IMR-90 (cell line): ENCODE measurements at regions not wholly inside any gene's neighbourhood (a gene's known extent, or its start where the extent isn't known, plus 50 kb on each side); places are given as distances from the start of the nearest gene placed in this dataset.

ENCODE experiments used
- ATAC-seq: fragments of 200-7000 bp; cut with Tn5 transposase; 2 replicates; pipeline ENCODE4 v1.9.1; 2020; ENCODE audit warnings: low read depth, mild to moderate bottlenecking, moderate library complexity
- BruUV-seq: library from RNA; stranded (reverse); fragments of 400-500 nt; replicated peaks from 2 replicates; lab custom pipeline; 2021; lab: Mats Ljungman, UMichigan
- CTCF ChIA-PET: fragments of 300-600 bp; formaldehyde crosslinking; extraction: SDS; loops from one replicate; lab custom pipeline; 2021; ENCODE audit warnings: antibody characterized with exemption; lab: Yijun Ruan, JAX
- POLR2A ChIA-PET: fragments of 300-600 bp; sonication (Branson Sonifier 250); formaldehyde crosslinking; loops from one replicate; lab custom pipeline; 2022; ENCODE audit warnings: antibody characterized with exemption; ENCODE audit not compliant: unreplicated experiment; lab: Charles Lee
- DNase-seq: peaks from one replicate; pipeline ENCODE4 v3.0.0; 2013
- H2AFZ ChIP-seq: replicated peaks from 2 replicates; pipeline ENCODE3; 2013; ENCODE audit warnings: low read length, mild to moderate bottlenecking; ENCODE audit not compliant: poor library complexity
- H2AK5ac ChIP-seq: 2 replicates; pipeline ENCODE4 v1.6.1; 2013; ENCODE audit warnings: low read depth, low read length, inconsistent platforms
- H2AK9ac ChIP-seq: replicated peaks from 2 replicates; pipeline ENCODE3; 2013; ENCODE audit warnings: mild to moderate bottlenecking, low read depth, low read length, moderate library complexity; ENCODE audit not compliant: poor library complexity
- H2BK120ac ChIP-seq: 2 replicates; pipeline ENCODE4 v1.6.1; 2013; ENCODE audit warnings: low read depth, low read length, inconsistent platforms
- H2BK15ac ChIP-seq: 3 replicates; pipeline ENCODE4 v1.6.1; 2013; ENCODE audit warnings: low read depth, low read length, inconsistent platforms
- H2BK20ac ChIP-seq: 2 replicates; pipeline ENCODE4 v1.6.1; 2013; ENCODE audit warnings: low read depth, mild to moderate bottlenecking, inconsistent platforms, low read length, moderate library complexity
- H2BK5ac ChIP-seq: 2 replicates; pipeline ENCODE4 v1.6.1; 2013; ENCODE audit warnings: mild to moderate bottlenecking, low read depth, low read length, inconsistent platforms; ENCODE audit not compliant: poor library complexity, severe bottlenecking
- H3K14ac ChIP-seq: replicated peaks from 2 replicates; pipeline ENCODE4 v1.6.1; 2013; ENCODE audit warnings: low read depth, low read length, inconsistent platforms
- H3K18ac ChIP-seq: 2 replicates; pipeline ENCODE4 v1.6.1; 2013; ENCODE audit warnings: low read depth, low read length, control low read depth
- H3K23ac ChIP-seq: 2 replicates; pipeline ENCODE4 v1.6.1; 2013; ENCODE audit warnings: low read depth, low read length, inconsistent platforms
- H3K27ac ChIP-seq: 2 replicates; pipeline ENCODE4 v1.5.1; 2013; ENCODE audit warnings: mild to moderate bottlenecking, control low read depth, low read length; ENCODE audit not compliant: insufficient read depth
- H3K27me3 ChIP-seq: 2 replicates; pipeline ENCODE4 v1.6.1; 2013; ENCODE audit warnings: low read length; ENCODE audit not compliant: control insufficient read depth, insufficient read depth
- H3K36me3 ChIP-seq: 2 replicates; pipeline ENCODE4 v1.6.1; 2013; ENCODE audit warnings: low read length, mixed read lengths; ENCODE audit not compliant: control insufficient read depth, insufficient read depth
- H3K4ac ChIP-seq: 2 replicates; pipeline ENCODE4 v1.6.1; 2013; ENCODE audit warnings: low read depth, low read length, inconsistent platforms
- H3K4me1 ChIP-seq: 2 replicates; pipeline ENCODE4 v1.6.1; 2013; ENCODE audit warnings: low read length, mixed read lengths; ENCODE audit not compliant: control insufficient read depth, insufficient read depth
- H3K4me2 ChIP-seq: 2 replicates; pipeline ENCODE4 v1.6.1; 2013; ENCODE audit warnings: low read depth, mild to moderate bottlenecking, control low read depth, low read length, moderate library complexity
- H3K4me3 ChIP-seq: 2 replicates; pipeline ENCODE4 v1.5.1; 2013; ENCODE audit warnings: low read depth, mild to moderate bottlenecking, control low read depth, low read length, moderate library complexity; ENCODE audit not compliant: insufficient read depth
- H3K56ac ChIP-seq: 2 replicates; pipeline ENCODE4 v1.6.1; 2013; ENCODE audit warnings: low read length, inconsistent platforms; ENCODE audit not compliant: insufficient read depth; ENCODE audit errors: extremely low read depth
- H3K79me1 ChIP-seq, 2 experiments: 2 replicates each; pipeline ENCODE4 v1.6.1; 2013; ENCODE audit warnings: low read length in 2 of 2, inconsistent platforms in 1 of 2, low read depth in 1 of 2
- H3K9ac ChIP-seq: 2 replicates; pipeline ENCODE4 v1.6.1; 2013; ENCODE audit warnings: low read depth, low read length, control low read depth
- H3K9me1 ChIP-seq: 2 replicates; pipeline ENCODE4 v1.6.1; 2013; ENCODE audit warnings: low read length, inconsistent platforms; ENCODE audit not compliant: insufficient read depth
- H3K9me3 ChIP-seq: 2 replicates; pipeline ENCODE4 v1.6.1; 2013; ENCODE audit warnings: low read length; ENCODE audit not compliant: control insufficient read depth, insufficient read depth
- H4K20me1 ChIP-seq: 2 replicates; pipeline ENCODE4 v1.6.1; 2013; ENCODE audit warnings: low read length, inconsistent platforms; ENCODE audit not compliant: insufficient read depth
- H4K5ac ChIP-seq: 2 replicates; pipeline ENCODE4 v1.6.1; 2013; ENCODE audit warnings: mild to moderate bottlenecking, low read depth, low read length, control low read depth
- H4K8ac ChIP-seq, 2 experiments: 2 replicates each; pipeline ENCODE4 v1.6.1; 2013; ENCODE audit warnings: low read depth in 2 of 2, low read length in 2 of 2, control low read depth in 1 of 2, inconsistent platforms in 1 of 2
- H4K91ac ChIP-seq: 2 replicates; pipeline ENCODE4 v1.6.1; 2013; ENCODE audit warnings: low read depth, low read length, inconsistent platforms; ENCODE audit not compliant: insufficient read depth
- BHLHE40 ChIP-seq: fragments of 150-350 bp; IDR thresholded peaks from 2 replicates; pipeline ENCODE4 v1.6.1; 2016; ENCODE audit warnings: mild to moderate bottlenecking, low read depth, low read length
- CEBPB ChIP-seq: IDR thresholded peaks from 2 replicates; pipeline ENCODE4 v1.6.1; 2012; ENCODE audit warnings: low read depth, low read length, improper control_type of control experiment
- CHD1 ChIP-seq: IDR thresholded peaks from 2 replicates; pipeline ENCODE4 v1.6.1; 2012; ENCODE audit warnings: low read depth, low read length, improper control_type of control experiment
- CTCF ChIP-seq: conservative IDR thresholded peaks from 2 replicates; pipeline ENCODE4 v1.5.1; 2012; ENCODE audit warnings: mild to moderate bottlenecking, low read depth, low read length, improper control_type of control experiment
- ELK1 ChIP-seq: fragments of 150-350 bp; IDR thresholded peaks from 2 replicates; pipeline ENCODE4 v1.6.1; 2016; ENCODE audit warnings: low read depth, mild to moderate bottlenecking, low read length, moderate library complexity, borderline replicate concordance
- FOS ChIP-seq: fragments of 150-350 bp; IDR thresholded peaks from 2 replicates; pipeline ENCODE4 v1.6.1; 2016; ENCODE audit warnings: low read depth, low read length
- MAFK ChIP-seq: IDR thresholded peaks from 2 replicates; pipeline ENCODE4 v1.6.1; 2012; ENCODE audit warnings: low read depth, low read length, improper control_type of control experiment
- MAZ ChIP-seq: IDR thresholded peaks from 2 replicates; pipeline ENCODE4 v1.6.1; 2012; ENCODE audit warnings: low read depth, mild to moderate bottlenecking, low read length, improper control_type of control experiment, moderate library complexity, borderline replicate concordance
- MXI1 ChIP-seq: IDR thresholded peaks from 2 replicates; pipeline ENCODE4 v1.6.1; 2012; ENCODE audit warnings: low read depth, mild to moderate bottlenecking, low read length, moderate library complexity, borderline replicate concordance
- NFE2L2 ChIP-seq: fragments of 150-350 bp; IDR thresholded peaks from 2 replicates; pipeline ENCODE4 v1.6.1; 2016; ENCODE audit warnings: low read depth, mild to moderate bottlenecking, low read length
- RAD21 ChIP-seq: IDR thresholded peaks from 2 replicates; pipeline ENCODE4 v1.6.1; 2012; ENCODE audit warnings: low read length, improper control_type of control experiment
- RFX5 ChIP-seq: IDR thresholded peaks from 2 replicates; pipeline ENCODE4 v1.8.0; 2012; ENCODE audit warnings: low read depth, mild to moderate bottlenecking, low read length, moderate library complexity
- SMC3 ChIP-seq: fragments of 150-350 bp; IDR thresholded peaks from 2 replicates; pipeline ENCODE4 v1.6.1; 2016; ENCODE audit warnings: low read depth, mild to moderate bottlenecking, antibody characterized with exemption, low read length, moderate library complexity
- USF2 ChIP-seq: fragments of 150-350 bp; IDR thresholded peaks from 2 replicates; pipeline ENCODE4 v1.6.1; 2017; ENCODE audit warnings: mild to moderate bottlenecking, antibody characterized with exemption, low read length, low read depth
- WGBS, 2 experiments: methylation state at CpG; one replicate each; pipeline versions ENCODE4 v1.1.5 to v1.1.7; 2013; ENCODE audit warnings: missing lambda C conversion rate in 2 of 2; ENCODE audit not compliant: insufficient read length in 1 of 2; ENCODE audit errors: extremely low coverage in 2 of 2; 5-methylcytosine and 5-hydroxymethylcytosine counted together
- dilution Hi-C: fragments of 300-500 bp; cut with HindIII; formaldehyde crosslinking; loops from one replicate; pipeline ENCODE4 v1.14.3; 2018; ENCODE audit warnings: low sequenced_read_pairs; ENCODE audit not compliant: unreplicated experiment
- in situ Hi-C: fragments of 300-500 bp; cut with MboI; formaldehyde crosslinking; loops from 3 replicates; pipeline ENCODE4 v1.14.3; 2019; ENCODE audit warnings: low sequenced_read_pairs, inconsistent platforms, mixed read lengths
- intact Hi-C: fragments of 100-400 bp; cut with micrococcal nuclease; formaldehyde crosslinking; loops from 2 replicates; pipeline ENCODE4 v1.10.0; 2022

- Histone ChIP-seq H3K18ac (no peak overlapping the region), H3K56ac (no peak overlapping the region), H3K4me3 (no peak overlapping the region), H2BK20ac (no peak overlapping the region), H3K79me1 (no peaks in the 10 kb centered on the region), H4K8ac (no peak overlapping the region), H2BK120ac (no peak overlapping the region), H2AK5ac (no peak overlapping the region), H2AK9ac (no peak overlapping the region), H3K4me2 (no peak overlapping the region), H3K23ac (no peak overlapping the region), H3K14ac (no peak overlapping the region), H3K4me1 (no peaks in the 10 kb centered on the region), H3K9ac (no peak overlapping the region), H2BK5ac (no peak overlapping the region), H3K9me3 (no peaks in the 10 kb centered on the region), H4K20me1 (no peaks in the 10 kb centered on the region), H2BK15ac (no peak overlapping the region), H4K91ac (no peak overlapping the region), H3K4ac (no peak overlapping the region), H3K27ac (no peak overlapping the region), H3K27me3 (no peaks in the 10 kb centered on the region), H3K36me3 (no peaks in the 10 kb centered on the region), H3K9me1 (no peaks in the 10 kb centered on the region), H4K5ac (no peak overlapping the region), H2AFZ (no peak overlapping the region)
- intact Hi-C loops (no loop called here), in situ Hi-C loops (no loop called here), dilution Hi-C loops (no loop called here)
- POLR2A ChIA-PET = no interaction called here
- TF ChIP-seq MAZ (no peak), CHD1 (no peak), CEBPB (no peak), RAD21 (no peak), USF2 (no peak), NFE2L2 (no peak), SMC3 (no peak), FOS (no peak), CTCF (no peak), RFX5 (no peak), ELK1 (no peak), BHLHE40 (no peak), MXI1 (no peak), MAFK (no peak)
- ATAC-seq (no peak), DNase-seq (no peak)
- no CpG with 5 or more reads among the region's 1 CpG for WGBS, 2 experiments
- CTCF ChIA-PET = no interaction called here
- BruUV-seq = no TSS peak
Observed at GRCh38 chr12:91513313-91513712, 330.7 kb upstream of the DCN start.
